ENCODE measurements at regions not wholly inside any gene's neighbourhood (a gene's known extent, or its start where the extent isn't known, plus 50 kb on each side); places are given as distances from the start of the nearest gene placed in this dataset.

- H3K9me3 Mint-ChIP-seq = peaks cover 0 to 7% of the 10 kb centered on the region in 2 donors
- DNase-seq (no peak), ATAC-seq (no peak)
- no peak overlapping the region for H3K27ac Mint-ChIP-seq
- H3K27me3 Mint-ChIP-seq = peaks cover 57% of the 10 kb centered on the region
- peaks cover 65% of the 10 kb centered on the region for H3K4me1 Mint-ChIP-seq
- no peak overlapping the region for H3K4me3 Mint-ChIP-seq
Measured at GRCh38 chr1:10935724-10936123, 76.7 kb upstream of the TARDBP start.

- no peak for ATAC-seq
- H3K27ac Mint-ChIP-seq = no peak overlapping the region
- peaks cover 70% of the 10 kb centered on the region for H3K4me1 Mint-ChIP-seq
- no peak for DNase-seq
- no peak overlapping the region for H3K4me3 Mint-ChIP-seq
- peaks cover 0 to 1% of the 10 kb centered on the region in 2 donors for H3K9me3 Mint-ChIP-seq
- H3K27me3 Mint-ChIP-seq = peaks cover 71% of the 10 kb centered on the region
Measured at GRCh38 chr1:10936998-10937901, 75.2 kb upstream of the TARDBP start.

GRCh38 chr1:10938741-10939417 lies 73.6 kb upstream of the TARDBP start:
- no peak overlapping the region for H3K27ac Mint-ChIP-seq
- no peaks in the 10 kb centered on the region for H3K9me3 Mint-ChIP-seq
- ATAC-seq = no peak
- peaks cover 81% of the 10 kb centered on the region for H3K27me3 Mint-ChIP-seq
- H3K4me1 Mint-ChIP-seq = peaks cover 67% of the 10 kb centered on the region
- H3K4me3 Mint-ChIP-seq = no peak overlapping the region
- DNase-seq = no peak

- Mint-ChIP-seq H3K9me3 (no peaks in the 10 kb centered on the region), H3K4me1 (peaks cover 65% of the 10 kb centered on the region), H3K4me3 (peak overlapping the region; percentile 65 to 69), H3K27ac (peak overlapping the region; percentile 80 to 91), H3K27me3 (peaks cover 81% of the 10 kb centered on the region)
- peak; percentile 67 to 75 for DNase-seq
- ATAC-seq = peak; percentile 88
Measured at GRCh38 chr1:10939654-10940450, 72.6 kb upstream of the TARDBP start.

- H3K4me3 Mint-ChIP-seq = peak overlapping the region; percentile 65 to 69
- H3K27ac Mint-ChIP-seq = no peak overlapping the region
- DNase-seq (no peak), ATAC-seq (no peak)
- H3K4me1 Mint-ChIP-seq = peaks cover 64% of the 10 kb centered on the region
- H3K9me3 Mint-ChIP-seq = no peaks in the 10 kb centered on the region
- peaks cover 82% of the 10 kb centered on the region for H3K27me3 Mint-ChIP-seq
Measured at GRCh38 chr1:10940451-10940804, 72.0 kb upstream of the TARDBP start.

GRCh38 chr1:10940838-10941237 lies 71.6 kb upstream of the TARDBP start:
- Mint-ChIP-seq H3K27ac (no peak overlapping the region), H3K27me3 (peaks cover 83% of the 10 kb centered on the region), H3K9me3 (no peaks in the 10 kb centered on the region), H3K4me3 (peak overlapping the region in 1 of 2 donors; percentile 65), H3K4me1 (peaks cover 64% of the 10 kb centered on the region)
- ATAC-seq (peak; percentile 14), DNase-seq (no peak)

GRCh38 chr1:10941891-10942541 lies 70.4 kb upstream of the TARDBP start:
- Mint-ChIP-seq H3K4me3 (no peak overlapping the region), H3K9me3 (no peaks in the 10 kb centered on the region), H3K27ac (no peak overlapping the region), H3K27me3 (peaks cover 80% of the 10 kb centered on the region), H3K4me1 (peaks cover 63% of the 10 kb centered on the region)
- DNase-seq (peak; percentile 56 to 74), ATAC-seq (no peak)

- ATAC-seq (no peak), DNase-seq (no peak)
- Mint-ChIP-seq H3K9me3 (no peaks in the 10 kb centered on the region), H3K4me3 (no peak overlapping the region), H3K27ac (no peak overlapping the region), H3K4me1 (peaks cover 57% of the 10 kb centered on the region), H3K27me3 (peaks cover 75% of the 10 kb centered on the region)
Measured at GRCh38 chr1:10942542-10942912, 69.9 kb upstream of the TARDBP start.

- Mint-ChIP-seq H3K4me3 (no peak overlapping the region), H3K27me3 (peaks cover 70% of the 10 kb centered on the region), H3K4me1 (peaks cover 52% of the 10 kb centered on the region), H3K27ac (no peak overlapping the region), H3K9me3 (no peaks in the 10 kb centered on the region)
- DNase-seq (no peak), ATAC-seq (no peak)
Measured at GRCh38 chr1:10943041-10943440, 69.4 kb upstream of the TARDBP start.

- no peak for DNase-seq
- peaks cover 66% of the 10 kb centered on the region for H3K27me3 Mint-ChIP-seq
- no peak for ATAC-seq
- peaks cover 41% of the 10 kb centered on the region for H3K4me1 Mint-ChIP-seq
- peak overlapping the region in 1 of 2 donors; percentile 27 for H3K27ac Mint-ChIP-seq
- H3K4me3 Mint-ChIP-seq = peak overlapping the region in 1 of 2 donors; percentile 52
- H3K9me3 Mint-ChIP-seq = no peaks in the 10 kb centered on the region
Measured at GRCh38 chr1:10943991-10944730, 68.3 kb upstream of the TARDBP start.

- DNase-seq = no peak
- Mint-ChIP-seq H3K4me3 (no peak overlapping the region), H3K27ac (no peak overlapping the region), H3K27me3 (peaks cover 60% of the 10 kb centered on the region), H3K4me1 (peaks cover 22% of the 10 kb centered on the region), H3K9me3 (no peaks in the 10 kb centered on the region)
- no peak for ATAC-seq
Measured at GRCh38 chr1:10945991-10946509, 66.4 kb upstream of the TARDBP start.

GRCh38 chr1:10947181-10947580 lies 65.3 kb upstream of the TARDBP start:
- no peak overlapping the region for H3K4me3 Mint-ChIP-seq
- H3K9me3 Mint-ChIP-seq = no peaks in the 10 kb centered on the region
- peaks cover 11% of the 10 kb centered on the region for H3K4me1 Mint-ChIP-seq
- DNase-seq = no peak
- H3K27ac Mint-ChIP-seq = no peak overlapping the region
- H3K27me3 Mint-ChIP-seq = peaks cover 48% of the 10 kb centered on the region
- ATAC-seq = no peak

- DNase-seq = no peak
- Mint-ChIP-seq H3K4me1 (peaks cover 8% of the 10 kb centered on the region), H3K9me3 (no peaks in the 10 kb centered on the region), H3K27ac (no peak overlapping the region), H3K27me3 (peaks cover 47% of the 10 kb centered on the region), H3K4me3 (no peak overlapping the region)
- no peak for ATAC-seq
Measured at GRCh38 chr1:10947691-10948462, 64.6 kb upstream of the TARDBP start.

GRCh38 chr1:10948463-10948775 lies 64.0 kb upstream of the TARDBP start:
- Mint-ChIP-seq H3K27ac (no peak overlapping the region), H3K4me1 (peaks cover 8% of the 10 kb centered on the region)

More at GRCh38 chr1:10948463-10948775, 64.0 kb upstream of the TARDBP start:
- peaks cover 46% of the 10 kb centered on the region for H3K27me3 Mint-ChIP-seq
- H3K4me3 Mint-ChIP-seq = no peak overlapping the region
- H3K9me3 Mint-ChIP-seq = no peaks in the 10 kb centered on the region
- DNase-seq (no peak), ATAC-seq (no peak)

Measured in stimulated activated naive CD8-positive, alpha-beta T cell treated with anti-CD3 and anti-CD28 coated beads, Interleukin-15, amount 100 ng/mL, for 72 hours (primary cell).